CD4-positive, alpha-beta T cell treated with Interleukin-15 for 1 hour (primary cell): ENCODE measurements at regions not wholly inside any gene's neighbourhood (a gene's known extent, or its start where the extent isn't known, plus 50 kb on each side); places are given as distances from the start of the nearest gene placed in this dataset.
"Not testable (repeated sequence)": the region's sequence is repeated elsewhere in the genome, so short reads cannot be mapped to it uniquely, and the experiment has no call there.

Experiments
- DNase-seq: peaks from one replicate; pipeline ENCODE4 v3.0.0-alpha.2; 2020

DNA sequence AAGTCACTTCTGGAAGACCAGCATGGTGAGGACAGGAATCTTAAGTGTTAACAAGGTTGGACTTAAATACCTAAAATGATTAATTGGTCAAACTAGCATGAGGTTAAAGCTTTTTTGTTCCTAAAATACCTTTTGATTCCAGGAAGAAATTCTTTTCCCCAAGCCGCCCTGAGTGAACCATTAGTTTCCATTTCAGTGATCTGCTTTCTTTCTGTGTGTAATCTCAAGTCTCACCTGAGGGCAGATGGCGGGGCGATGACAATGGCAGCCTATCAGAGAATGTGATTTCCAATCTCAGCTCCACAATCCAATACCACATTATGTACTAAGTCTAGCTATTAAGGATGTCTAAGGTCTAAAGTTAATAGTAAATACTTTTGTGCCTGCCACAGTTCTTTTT is 390.9 kb upstream of the SGCG start:
- DNase-seq, result no peak

DNA sequence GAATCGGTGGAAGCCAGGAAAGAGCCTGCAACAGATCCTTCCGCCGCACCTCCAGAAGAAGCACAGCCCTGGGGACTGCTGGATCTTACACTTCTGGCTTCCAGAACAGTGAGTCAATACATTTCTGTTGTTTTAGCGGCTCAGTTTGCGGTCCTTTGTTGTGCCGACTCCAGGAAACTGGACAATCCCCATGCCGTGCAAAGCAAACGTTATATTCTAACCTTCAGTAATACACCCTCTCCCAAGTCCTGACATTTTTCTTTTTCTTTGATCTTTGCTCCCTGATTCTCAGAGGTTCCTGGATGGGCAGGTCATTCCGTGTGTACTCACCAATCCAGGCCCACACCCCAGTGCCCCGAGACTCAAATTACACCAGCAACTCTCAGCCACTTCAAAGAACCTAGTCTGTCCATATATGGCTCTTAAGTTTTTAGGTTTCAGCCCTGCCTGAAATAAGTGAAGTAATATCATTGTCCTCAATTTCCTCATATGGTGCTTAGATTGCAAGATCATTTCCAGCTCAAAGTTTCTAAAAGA is 387.1 kb upstream of the SGCG start:
- no peak for DNase-seq

DNA sequence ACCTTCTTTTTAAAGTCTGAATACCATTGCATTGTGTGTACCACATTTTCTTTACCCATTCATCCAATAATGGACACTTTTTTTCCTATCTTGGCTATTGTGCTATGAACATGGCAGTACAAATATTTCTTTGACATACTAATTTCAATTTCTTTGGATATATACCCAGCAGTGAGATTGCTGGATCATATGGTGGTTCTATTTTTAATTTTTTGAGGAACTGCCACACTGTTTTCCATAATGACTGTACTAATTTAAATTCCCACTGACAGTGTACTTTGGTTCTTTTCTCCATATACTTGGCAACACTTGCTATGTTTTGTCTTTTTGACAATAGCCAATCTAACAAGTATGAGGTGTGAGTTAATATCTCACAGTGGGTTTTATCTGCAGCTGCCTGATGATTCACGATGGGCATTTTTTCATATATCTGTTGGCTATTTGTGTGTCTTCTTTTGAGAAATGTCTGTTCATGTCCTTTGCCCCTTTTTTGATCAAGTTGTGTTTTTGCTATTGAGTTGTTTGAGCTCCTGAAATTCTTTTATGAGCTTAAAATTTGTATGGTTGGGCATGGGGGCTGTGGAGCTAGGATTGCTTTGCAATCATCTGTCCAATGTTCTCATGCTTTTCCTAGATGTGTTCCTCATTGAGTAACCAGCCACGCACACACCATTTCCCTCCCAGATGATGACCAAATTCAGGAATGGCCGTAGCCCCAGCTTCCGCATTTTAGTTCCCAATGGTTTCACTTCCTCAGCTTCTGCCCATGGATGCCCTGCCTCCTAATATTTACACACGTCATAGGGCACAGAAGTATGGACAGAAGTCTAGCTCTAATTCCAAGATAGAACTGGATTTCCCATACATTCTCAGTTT is 380.0 kb upstream of the SGCG start:
- DNase-seq, result peak; percentile 33

DNA sequence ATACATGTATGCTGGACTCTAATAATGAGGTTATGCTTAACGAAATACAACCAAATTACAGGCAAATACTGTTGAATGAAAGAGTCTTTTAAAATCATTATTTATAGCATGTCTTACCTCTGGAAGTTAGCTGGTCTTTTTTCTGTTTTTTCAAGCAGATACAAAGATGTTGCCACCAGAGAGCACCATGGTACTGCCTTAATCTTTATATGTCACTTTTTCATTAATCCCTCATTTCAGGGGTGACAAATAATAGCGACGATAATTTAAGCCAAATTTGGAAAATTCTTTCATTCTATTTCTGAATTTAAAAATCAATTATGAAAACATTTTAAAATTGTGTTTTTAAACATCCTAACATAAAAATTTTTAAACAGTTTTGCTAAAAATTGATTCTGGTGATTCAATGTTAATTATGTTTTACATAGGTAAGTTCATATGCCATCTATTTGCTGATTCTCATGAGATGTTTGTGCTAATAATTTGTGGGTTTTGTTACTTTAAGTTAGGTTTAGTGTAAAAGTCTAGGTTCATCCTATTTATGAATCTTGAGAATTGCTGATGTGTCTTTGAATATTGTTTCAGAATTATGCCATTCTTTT is 379.3 kb upstream of the SGCG start:
- DNase-seq, result no peak

DNA sequence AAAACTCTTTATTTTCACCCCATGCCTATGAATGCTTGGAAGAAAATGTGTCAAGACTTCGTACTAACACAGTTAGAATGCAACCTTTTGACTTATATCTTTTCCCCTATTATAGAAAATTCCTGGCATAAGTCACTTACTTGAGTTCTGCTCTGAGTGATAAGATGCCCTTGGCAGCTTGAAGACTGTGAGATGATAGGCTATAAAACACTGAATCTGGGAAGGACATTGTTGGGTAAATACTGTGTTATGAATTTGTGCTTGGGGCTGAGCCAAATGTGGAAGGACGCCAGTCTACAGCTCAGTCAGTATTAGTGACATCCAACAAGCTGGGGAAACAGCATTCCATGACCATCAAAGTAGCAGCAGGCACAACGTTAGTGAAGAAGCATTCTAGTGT is 368.0 kb upstream of the SGCG start:
- DNase-seq, result no peak

DNA sequence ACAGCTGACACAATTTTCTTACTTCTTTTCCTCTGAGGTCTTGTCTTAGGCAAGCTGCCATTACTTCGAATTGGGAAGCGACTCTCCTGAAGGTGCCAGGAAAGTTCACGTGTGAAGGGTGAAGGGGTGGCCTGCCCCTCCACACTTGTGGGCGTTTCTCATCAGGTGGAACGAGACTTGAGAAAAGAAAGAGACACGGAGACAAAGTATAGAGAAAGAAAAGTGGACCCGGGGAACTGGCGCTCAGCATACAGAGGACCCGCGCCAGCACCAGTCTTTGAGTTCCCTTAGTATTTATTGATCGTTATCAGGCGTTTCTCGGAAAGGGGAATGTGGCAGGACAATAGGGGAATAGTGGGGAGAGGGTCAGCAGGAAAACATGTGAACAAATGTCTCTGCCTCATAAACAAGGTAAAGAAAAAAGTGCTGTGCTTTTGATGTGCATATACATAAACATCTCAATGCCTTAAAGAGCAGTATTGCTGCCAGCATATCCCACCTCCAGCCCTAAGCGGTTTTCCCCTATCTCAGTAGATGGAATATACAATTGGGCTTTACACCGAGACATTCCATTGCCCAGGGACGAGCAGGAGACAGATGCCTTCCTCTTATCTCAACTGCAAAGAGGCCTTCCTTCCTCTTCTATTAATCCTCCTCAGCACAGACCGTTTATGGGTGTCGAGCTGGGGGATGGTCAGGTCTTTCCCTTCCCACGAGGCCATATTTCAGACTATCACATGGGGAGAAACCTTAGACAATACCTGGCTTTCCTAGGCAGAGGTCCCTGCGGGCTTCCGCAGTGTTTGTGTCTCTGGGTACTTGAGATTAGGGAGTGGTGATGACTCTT is 367.0 kb upstream of the SGCG start:
- DNase-seq, result not testable (repeated sequence)

DNA sequence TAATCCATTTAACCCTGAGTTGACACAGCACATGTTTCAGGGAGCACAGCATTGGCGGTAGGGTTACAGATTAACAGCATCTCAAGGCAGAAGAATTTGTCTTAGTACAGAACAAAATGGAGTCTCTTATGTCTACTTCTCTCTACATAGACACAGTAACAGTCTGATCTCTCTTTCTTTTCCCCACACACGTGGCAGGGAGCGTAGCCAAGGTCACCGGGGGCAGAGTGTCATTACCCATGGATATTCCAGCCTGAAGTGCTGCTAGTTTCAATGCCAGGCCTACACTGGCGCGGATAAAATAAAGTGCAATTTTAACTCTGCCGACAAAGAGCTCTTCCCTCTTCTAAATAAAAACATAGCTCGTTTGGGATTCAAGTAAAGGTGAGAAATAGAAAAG is 366.3 kb upstream of the SGCG start:
- not testable (repeated sequence) for DNase-seq

DNA sequence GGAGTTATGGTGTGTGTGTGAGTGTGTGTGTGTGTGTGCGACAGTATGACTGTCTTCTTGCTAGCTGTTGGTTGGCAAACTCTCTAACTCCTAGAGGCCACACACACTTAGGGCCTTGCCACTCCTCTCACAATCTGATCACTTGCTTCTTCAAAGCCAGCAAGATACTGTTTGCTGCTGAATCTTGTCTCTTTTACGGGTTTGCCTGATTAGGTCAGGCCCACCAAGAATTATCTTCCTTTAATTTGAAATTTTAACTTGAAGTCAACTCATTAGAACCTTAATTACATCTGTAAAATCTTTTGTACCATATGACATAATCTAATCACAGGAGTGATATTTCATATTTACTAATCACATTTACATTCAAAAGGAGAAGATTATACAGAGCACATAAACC is 359.2 kb upstream of the SGCG start:
- no peak for DNase-seq

DNA sequence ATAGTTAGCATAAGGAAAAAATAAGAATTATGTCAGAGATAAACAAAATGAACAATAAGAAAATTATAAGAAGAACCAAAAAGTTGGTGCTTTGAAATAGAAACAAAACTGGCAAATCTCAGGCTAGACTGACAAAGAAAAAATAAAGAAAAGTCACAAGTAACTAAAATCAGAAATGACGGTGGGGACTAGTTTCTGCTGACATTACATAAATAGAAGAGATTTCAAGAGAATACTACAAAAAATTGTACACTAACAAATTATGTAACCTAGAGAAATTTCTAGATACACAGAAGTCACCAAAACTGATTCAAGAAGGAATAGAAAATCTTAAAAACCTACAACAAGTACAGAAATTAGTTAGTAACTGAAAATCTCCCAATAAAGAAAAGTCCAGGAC is 355.6 kb upstream of the SGCG start:
- DNase-seq, result no peak

DNA sequence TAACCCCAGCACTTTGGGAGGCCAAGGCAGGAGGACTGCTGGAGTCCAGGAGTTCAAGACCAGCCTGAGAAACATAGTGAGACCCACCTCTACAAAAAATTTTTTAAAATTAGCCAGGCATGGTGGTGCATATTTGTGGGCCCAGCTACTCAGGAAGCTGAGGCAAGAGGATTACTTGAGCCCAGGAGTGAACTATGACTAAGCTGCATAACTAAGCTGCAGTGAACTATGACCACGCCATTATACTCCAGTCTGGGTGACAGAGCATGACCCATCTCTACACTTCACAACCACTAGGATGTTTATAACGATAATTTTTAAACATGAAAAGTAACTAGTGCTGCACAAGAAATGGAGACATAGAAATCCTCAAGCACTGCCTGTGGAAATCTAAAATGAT is 352.7 kb upstream of the SGCG start:
- no peak for DNase-seq

DNA sequence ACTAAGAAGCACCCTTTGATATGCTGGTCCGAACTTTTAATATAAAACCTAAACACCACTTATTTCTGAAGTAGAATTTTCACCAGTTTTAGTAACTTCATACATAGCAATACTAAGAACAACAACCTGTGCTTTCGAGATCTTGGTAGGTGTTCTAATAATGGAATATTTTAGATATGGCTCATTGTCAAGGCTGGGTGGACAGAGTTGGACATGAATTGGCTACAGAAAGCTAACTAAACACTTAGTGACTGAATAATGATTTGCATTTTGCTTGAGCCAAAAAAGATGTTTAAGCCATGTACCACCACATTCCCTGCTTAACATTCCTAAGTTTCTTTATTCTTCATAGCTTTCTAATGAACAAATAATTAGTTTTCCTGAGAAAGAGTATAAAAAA is 344.3 kb upstream of the SGCG start:
- DNase-seq, result no peak

DNA sequence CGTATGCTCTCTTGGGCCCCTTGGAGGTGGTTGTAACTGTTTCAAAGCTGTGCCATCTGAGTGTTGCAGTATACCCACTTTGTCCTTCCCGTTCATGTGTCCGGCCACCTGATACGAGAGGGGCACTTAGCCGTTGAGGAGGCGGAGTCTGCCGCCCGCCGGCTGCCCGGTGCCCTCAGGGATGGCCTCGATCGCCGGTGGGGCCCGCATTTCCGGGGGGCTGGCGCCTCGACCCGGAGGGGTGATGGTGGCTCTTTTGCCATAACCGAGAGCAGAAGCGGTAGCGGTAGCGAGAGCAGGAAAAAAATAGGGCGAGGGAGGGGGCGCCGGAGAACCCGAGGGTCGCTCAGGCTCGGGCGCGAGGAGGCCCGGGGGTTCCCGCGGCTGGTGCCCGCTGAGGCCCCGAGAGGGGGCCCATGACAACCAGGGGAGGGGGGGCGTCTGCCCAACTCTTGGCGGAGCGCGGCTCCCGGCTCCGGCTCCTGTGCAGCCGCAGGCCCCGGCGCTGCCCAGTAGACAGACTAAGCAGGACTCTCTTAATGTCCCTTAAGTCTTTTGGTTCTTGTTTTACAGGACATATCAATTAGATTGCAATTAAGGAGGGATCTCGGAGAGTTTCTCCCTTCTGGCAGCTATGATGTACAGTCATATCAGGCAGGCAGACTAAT is 342.7 kb upstream of the SGCG start:
- no peak for DNase-seq

DNA sequence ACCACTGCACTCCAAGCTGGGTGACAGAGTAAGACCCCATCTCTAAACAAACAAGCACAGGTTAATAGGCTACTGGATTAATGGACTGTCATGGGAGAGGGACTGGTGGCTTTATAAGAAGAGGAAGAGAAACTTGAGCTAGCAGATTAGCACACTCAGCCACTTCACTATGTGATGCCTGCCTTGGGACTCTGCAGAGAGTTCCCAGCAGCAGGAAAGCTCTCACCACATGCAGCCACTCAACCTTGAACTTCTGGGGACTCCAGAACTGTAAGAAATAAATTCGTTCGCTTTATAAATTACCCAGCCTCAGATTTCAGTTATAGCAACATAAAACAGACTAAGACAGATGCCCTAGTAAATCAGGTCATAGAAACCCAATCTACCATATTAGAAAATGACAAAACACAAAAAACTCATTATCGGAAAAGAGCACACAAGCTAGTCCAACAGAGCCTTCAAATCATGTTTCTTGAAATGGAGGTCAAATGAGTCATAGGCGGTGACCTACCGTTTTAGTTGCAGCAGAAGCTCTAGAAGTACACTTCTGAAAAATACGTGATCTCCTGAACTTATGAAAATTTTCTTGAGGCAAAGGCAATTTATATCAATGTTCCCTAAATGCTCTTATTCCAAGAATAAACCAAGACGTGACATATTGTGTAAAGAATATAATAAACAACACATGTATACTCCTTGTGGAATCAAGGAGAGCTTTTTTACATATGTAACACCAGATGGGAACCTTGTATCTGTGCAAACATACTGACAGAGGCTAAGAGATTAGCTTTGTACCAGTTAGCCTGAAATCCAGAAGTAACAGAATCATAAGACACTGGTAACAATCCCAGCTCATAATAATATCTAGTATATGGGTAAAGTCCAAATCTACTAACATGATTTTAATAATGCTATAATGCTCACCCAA is 340.9 kb upstream of the SGCG start:
- no peak for DNase-seq

DNA sequence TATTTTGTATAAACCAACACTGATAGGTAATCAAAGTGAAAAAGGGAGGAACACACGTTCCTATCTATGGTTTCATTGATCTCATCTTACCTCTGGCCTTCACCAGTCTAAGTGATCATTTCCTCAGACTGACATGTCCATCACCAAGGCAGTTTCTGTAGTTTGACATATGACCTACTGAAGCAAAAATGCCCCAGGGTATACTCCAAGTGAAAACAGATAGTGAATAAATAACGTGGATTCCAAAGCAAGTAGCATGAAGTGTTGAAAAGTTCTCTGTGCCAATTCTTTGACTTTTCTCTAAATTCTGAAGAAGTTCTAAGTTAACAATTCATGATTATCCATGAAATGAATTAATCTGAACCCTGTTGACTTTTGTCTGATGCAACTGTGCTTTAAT is 334.2 kb upstream of the SGCG start:
- no peak for DNase-seq

DNA sequence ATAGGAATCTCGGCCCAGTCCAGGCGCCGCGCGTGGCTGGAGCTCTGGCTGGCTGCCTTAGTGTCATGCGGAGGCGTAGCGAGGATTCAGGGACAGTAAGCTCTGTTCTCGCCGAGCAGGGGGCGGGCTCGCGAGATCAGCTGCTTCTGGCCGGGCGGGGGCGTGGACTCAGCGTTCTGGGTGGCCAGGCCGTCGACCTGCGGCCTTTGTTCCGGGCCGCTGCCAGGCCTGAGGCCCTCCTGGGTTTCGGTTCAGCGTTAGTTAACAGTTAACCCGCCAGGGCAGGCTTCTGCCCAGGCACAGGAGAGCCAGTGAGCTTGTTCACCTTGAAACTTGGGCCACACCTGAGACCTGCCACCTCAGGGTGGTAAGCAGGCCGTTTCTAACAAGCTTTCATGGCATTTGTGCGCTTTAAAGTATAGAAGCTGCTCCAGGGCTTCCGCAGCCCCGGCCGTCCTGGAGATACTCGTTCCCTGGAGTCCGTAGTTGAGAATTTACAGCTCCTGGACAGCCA is 332.2 kb upstream of the SGCG start:
- no peak for DNase-seq

DNA sequence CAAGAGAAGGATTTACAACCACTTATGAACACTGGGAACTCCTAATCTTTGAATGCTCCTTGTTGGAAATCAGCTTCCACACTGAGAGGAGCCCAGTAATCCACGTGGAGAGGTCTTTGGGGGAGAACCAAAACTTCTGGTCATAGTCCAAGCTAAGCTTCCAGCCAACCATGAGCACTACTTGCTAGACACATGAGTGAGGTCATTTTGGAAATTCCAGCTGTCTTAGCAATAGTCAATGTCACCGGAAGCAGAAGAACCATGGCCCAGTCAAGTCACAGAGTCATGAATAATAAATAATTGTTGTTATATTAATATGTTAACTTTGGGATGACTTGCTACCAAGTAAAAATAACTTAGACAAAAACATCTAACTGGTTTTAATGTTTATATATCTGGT is 324.9 kb upstream of the SGCG start:
- DNase-seq, result no peak

DNA sequence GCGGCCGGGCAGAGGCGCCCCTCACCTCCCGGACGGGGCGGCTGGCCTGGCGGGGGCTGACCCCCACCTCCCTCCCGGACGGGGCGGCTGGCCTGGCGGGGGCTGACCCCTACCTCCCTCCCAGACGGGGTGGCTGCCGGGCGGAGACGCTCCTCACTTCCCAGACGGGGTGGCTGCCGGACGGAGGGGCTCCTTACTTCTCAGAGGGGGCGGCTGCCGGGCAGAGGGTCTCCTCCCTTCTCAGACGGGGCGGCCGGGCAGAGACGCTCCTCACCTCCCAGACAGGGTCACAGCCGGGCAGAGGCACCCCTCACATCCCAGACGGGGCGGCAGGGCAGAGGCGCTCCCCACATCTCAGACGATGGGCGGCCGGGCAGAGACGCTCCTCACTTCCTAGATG is 321.8 kb upstream of the SGCG start:
- not testable (repeated sequence) for DNase-seq

DNA sequence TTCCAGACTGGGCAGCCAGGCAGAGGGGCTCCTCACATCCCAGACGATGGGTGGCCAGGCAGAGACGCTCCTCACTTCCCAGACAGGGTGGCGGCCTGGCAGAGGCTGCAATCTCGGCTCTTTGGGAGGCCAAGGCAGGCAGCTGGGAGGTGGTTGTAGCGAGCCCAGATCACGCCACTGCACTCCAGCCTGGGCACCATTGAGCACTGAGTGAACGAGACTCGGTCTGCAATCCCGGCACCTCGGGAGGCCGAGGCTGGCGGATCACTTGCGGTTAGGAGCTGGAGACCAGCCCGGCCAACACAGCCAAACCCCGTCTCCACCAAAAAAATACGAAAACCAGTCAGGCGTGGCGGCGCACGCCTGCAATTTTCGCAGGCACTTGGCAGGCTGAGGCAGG is 321.4 kb upstream of the SGCG start:
- DNase-seq, result not testable (repeated sequence)

DNA sequence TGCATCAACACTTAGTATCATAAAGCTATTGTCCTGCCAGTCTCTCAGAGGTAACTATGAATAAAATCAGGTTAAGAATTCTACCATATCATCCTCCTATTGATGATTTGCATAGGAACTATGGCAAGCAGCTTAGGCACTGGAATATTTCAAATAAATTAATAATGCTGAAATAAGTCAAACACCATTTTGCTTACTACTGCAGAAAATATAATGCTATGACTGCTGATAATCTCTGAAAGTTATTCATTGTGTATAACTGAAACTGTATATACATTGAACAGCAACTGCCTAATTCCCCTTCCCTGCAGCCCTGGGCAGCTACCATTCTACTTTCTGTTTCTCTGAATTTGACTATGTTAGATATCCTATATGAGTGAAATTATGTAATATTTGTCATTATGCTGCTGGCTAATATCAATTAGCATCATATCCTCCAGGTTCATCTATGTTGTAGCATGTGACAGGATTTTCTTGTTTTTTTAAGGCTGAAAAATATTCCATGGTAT is 318.8 kb upstream of the SGCG start:
- DNase-seq, result no peak

DNA sequence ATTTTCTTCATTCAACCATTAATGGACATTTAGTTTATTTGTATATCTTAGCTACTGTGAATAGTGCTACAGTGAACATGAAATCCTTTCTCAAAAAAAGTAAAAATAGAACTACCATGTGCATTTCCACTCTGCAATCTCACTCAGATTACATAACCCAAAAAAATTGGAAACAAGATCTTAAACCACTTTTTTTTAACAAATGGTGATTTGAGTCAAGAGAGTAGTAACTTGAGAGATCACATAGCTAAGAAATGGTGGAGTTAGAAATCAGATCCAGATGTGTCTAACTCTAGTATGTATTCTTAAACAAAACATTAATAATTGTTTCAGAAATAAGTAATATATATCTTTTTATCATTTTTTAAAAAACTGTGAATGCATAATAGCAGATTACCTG is 318.3 kb upstream of the SGCG start:
- no peak for DNase-seq

DNA sequence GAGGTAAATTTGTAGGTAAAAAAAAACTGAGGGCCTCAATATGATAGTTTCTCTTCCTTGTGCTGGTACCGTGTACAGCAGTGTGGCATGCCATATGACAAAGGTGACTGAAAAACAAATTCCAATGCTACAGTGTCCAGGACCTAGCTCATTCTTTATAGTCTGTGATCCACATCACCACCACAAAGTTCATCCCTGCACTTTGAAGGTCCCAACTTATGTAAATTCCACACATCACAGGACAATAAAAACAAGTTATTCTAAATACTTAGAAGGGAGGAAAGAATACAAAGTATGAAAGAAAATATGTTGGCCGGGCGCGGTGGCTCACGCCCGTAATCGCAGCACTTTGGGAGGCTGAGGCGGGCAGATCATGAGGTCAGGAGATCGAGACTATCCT is 314.6 kb upstream of the SGCG start:
- no peak for DNase-seq
